HG02884 (cell line): ENCODE measurements at regions not wholly inside any gene's neighbourhood (a gene's known extent, or its start where the extent isn't known, plus 50 kb on each side); places are given as distances from the start of the nearest gene placed in this dataset.
A peak's percentile ranks its signal among the peaks of the same experiment; 100 is the strongest.
"Not testable (repeated sequence)": the region's sequence is repeated elsewhere in the genome, so short reads cannot be mapped to it uniquely, and the experiment has no call there.

Experiments
- ATAC-seq: cut with Tn5 transposase; IDR thresholded peaks from one replicate; pipeline ENCODE4 v1.9.1; 2021; ENCODE audit warnings: mild to moderate bottlenecking, moderate library complexity; ENCODE audit not compliant: unreplicated experiment

DNA sequence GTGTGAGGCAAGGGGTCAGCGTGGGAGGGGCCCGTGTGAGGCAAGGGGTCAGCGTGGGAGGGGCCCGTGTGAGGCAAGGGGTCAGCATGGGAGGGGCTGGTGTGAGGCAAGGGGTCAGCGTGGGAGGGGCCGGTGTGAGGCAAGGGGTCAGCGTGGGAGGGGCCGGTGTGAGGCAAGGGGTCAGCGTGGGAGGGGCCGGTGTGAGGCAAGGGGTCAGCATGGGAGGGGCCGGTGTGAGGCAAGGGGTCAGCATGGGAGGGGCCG lies 119.2 kb downstream of the SEPTIN14 start:
- not testable (repeated sequence) for ATAC-seq

DNA sequence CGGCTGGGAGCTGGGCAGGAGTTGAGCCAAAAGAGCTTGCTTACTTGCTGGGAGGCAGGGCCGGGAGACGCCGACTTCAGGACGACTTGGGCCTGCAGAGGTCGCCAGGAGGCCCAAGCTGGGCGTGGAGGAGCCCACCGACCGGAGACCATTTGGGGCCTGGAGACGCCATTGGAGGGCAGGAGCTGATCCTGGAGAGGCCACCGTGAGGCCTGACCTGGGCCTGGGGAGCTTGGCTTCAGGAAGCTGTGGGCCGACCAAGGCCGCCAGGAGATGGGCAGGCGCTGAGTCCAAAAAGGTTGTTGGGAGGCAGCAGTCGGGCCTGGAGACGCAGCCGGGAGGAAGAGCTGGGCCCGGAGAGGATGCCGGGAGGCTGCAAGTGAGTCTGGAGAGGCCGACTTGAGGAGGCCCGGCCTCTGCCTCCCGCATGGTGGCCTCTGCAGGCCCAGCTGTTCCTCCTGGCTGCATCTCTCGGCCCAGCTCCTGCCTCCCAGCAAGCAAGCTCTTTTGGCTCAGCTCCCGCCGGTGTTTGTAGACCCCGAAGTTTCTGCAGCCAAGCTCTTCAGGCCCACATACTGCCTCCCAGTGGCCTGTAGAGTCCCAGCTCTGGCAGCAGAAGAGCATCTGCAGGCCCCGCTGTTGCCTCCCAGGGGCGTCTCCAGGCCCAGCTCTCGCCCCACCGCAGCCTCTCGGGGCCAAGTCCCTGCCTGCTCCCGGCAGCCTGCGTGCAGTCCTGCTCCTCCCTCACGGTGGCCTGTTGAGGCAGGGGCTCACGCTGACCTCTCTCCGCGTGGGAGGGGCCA lies 119.7 kb downstream of the SEPTIN14 start:
- not testable (repeated sequence) for ATAC-seq

DNA sequence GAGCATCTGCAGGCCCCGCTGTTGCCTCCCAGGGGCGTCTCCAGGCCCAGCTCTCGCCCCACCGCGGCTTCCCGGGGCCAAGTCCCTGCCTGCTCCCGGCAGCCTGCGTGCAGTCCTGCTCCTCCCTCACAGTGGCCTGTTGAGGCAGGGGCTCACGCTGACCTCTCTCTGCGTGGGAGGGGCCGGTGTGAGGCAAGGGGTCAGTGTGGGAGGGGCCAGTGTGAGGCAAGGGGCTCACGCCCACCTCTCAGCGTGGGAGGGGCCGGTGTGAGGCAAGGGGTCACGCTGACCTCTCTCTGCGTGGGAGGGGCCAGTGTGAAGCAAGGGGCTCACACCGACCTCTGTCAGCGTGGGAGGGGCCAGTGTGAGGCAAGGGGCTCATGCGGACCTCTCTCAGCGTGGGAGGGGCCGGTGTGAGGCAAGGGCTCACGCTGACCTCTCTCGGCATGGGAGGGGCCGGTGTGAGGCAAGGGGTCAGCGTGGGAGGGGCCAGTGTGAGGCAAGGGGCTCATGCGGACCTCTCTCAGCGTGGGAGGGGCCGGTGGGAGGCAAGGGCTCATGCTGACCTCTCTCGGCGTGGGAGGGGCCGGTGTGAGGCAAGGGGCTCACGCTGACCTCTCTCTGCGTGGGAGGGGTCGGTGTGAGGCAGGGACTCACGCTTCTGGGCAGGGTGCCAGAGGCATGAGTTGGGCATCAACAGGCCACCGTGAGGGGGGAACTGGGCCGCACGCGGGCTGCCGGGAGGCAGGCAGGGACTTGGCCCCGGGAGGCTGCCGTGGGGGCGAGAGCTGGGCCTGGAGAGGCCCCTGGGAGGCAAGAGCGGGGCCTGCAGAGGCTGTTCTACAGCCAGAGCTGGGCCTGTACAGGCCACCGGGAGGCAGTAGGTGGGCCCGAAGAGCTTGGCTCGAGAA lies 120.6 kb downstream of the SEPTIN14 start:
- ATAC-seq = not testable (repeated sequence)

DNA sequence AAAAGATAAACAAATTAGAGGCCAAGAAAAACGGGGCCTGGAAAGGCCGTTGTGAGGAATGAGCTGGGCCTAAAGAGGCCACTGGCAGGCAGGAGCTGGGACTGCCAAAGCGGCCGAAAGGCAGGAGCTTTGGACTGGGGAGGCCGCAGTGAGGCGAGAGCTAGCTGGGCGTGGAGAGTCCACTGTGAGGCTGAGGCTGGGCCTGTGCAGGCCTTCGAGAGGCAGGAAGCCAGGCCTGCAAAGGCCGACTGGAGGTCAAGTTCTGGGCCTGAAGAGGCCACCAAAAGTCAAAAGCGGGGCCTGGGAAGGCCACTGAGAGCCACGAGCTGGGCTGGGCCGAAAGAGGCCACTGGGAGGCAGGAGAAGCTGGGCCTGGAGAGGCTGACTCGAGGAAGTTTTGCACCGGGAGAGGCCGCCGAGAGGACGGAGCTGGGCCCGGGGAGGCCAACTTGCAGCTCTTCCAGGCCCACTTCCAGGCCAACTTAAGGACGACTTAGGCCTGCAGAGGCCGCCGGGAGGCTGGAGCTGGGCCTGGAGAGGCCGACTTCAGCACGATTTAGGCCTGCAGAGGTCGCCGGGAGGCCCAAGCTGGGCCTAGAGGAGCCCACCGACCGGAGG lies 121.8 kb downstream of the SEPTIN14 start:
- ATAC-seq = not testable (repeated sequence)

DNA sequence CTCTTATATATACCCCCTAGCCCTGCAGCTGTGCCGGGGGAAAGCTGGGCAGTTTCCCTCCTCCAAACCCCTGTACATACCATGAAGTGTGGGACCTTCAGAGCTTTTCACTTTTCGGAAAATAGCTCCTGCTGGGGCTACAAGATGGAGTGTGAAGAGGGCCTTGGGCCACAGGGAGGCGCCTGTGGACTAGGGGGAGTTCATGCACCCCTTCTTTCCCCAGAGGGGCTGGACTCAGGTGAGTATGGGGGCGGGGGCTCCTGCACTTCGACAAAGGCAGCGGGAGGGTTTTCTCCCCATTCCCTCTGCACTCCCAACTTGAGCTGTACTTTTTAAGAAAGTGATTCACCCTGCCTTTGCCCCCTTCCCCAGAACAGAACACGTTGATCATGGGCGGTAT lies 122.5 kb downstream of the SEPTIN14 start:
- not testable (repeated sequence) for ATAC-seq

DNA sequence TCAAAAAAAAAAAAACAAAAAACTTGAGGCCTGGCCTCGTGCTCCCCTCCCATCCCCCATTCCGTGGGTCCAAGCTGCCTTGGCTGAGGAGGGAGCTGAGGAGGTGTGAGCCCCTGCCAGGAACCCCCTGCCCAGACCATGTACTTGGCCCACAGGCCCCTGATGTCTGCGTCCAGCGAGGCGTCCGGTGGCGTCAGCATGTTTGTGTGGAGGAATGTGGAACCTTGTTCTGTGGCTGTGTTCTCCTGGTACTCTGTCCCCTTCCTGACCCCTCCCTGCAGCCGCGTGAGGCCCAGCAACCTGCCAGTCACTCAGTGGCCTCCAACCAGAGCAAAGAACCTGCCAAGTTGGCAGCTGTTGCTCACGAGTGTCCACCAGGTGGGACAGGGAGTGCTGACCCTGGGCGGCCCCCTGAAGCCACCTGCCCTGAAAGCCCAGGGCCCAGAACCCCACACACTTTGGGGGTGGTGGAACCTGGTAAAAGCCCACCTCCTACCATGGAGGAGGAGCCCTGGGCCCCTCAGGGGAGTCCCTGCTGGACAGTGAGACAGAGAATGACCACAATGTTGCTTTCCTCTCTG lies 125.8 kb downstream of the SEPTIN14 start:
- ATAC-seq = not testable (repeated sequence)

DNA sequence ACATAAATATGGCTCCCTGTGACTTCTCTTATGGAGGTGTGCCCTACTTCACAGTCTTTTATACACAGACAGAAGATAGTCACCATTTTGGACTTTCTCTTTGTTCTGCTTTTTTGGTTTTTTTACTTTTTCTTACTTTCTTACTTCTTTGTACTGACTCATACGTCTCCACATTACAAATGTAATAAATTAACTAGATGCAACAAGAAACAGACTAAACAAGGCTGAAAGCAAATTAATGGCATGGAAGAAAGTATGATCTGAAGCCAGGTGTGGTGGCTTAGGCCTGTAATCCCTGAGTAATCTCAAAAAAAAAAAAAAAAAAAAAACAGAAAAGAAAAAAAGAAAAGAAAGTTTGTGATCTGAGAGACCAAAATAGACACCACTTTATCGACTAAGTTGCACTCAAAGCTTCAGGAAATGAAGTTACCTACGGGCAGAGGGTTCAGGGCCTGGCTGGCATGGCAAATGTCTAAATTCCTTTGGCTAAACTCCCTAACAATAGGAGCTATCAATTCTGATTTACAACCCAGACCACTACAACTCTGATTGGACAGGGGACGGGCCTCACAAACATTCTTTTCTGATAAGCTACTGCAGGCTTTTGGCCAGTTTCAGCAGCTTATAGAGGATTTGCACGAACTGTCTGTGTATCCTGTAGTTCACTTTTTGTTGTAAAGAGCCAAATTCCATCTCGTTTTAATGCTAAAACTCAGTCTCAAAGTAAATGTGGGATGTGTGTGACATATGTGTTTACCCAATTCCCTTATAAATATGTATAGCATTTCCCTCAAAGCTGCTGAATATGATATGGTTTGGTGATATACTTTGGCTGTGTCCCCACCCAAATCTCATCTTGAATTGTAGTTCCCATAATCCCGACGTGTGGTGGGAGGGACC lies 129.1 kb downstream of the SEPTIN14 start:
- ATAC-seq = no peak

DNA sequence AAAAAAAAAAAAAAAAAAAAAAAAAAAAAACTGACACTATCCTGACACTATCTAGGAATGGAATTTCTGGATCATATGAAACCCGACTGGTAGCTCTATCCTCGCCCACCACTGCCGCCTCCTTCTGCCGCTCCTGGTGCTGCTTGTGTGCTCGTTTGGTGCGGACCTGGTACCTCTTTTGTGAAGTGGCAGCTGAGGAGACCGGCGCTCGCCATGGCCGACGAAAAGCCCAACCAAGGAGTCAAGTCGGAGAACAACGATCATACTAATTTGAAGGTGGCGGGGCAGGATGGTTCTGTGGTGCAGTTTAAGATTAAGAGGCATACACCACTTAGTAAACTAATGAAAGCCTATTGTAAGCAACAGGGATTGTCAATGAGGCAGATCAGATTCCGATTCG lies 130.6 kb downstream of the SEPTIN14 start:
- no peak for ATAC-seq

DNA sequence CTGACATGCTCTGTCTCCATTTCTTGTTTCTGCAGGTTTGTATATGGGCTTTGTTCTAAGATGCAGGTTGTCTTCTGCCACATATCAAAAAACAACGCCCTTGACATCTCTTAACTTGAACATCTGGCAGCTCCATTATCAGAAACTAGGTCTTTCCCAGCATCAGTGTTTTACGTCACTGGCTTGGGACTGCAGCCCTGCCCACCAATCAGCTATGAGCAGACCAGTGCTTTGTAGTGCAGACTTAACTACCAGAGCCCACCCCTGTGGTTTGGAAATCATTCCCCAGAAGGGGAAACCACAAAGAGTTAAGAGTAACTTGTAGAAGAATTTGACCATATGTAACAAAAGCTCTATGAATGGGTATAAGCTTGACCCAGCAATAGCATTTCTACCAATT lies 132.4 kb downstream of the SEPTIN14 start:
- no peak for ATAC-seq

DNA sequence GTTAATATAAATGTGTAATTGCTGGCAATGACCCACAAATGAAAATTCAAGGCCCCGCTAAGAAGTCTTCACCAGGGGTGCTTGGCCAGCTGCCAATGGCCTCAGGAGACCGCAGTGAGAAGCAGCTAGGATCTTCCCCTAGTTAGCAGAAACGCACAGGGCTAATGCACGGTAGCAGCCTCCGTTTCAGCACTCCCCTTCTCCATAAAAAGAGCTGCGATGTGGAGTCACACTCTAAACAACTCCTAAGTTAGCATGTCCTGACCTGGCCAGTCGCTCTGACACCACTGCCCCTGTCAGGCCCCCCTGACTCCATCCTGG lies 139.0 kb downstream of the SEPTIN14 start:
- no peak for ATAC-seq

DNA sequence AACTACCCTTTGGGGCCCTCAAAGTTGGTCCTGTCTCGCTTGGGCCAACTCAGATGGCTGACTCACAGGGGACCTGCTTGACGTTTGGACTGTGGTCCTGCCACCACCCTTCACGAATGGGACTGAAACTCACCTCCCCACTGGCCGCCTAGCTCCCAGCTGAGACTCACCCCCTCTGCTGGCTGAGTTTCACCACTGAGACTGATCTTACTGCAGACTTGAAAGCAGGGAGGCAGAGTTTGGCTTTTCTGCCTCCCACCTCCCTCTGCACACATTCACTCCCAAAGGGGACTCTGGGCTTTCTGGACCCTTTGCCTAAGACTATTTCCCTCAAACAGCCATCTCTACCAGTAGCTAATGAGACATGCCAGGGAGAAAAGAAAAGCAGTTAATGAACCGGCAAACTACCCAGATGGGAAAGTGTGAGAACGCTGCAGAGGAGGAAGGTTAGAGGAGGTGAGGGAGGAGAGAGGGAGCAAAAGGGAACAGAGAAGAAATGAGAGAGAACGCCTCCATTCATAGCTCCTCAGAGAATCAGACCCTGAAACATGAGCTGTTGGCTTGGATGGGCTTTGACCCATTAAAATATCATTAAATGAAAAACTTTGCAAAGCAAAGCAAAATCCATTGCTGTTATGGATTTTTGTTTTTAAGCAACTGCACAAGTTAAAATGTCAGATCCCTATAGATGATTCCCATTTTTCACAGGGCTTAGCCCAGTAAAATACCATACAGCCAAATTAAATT lies 139.5 kb downstream of the SEPTIN14 start:
- ATAC-seq = peak; percentile 99

DNA sequence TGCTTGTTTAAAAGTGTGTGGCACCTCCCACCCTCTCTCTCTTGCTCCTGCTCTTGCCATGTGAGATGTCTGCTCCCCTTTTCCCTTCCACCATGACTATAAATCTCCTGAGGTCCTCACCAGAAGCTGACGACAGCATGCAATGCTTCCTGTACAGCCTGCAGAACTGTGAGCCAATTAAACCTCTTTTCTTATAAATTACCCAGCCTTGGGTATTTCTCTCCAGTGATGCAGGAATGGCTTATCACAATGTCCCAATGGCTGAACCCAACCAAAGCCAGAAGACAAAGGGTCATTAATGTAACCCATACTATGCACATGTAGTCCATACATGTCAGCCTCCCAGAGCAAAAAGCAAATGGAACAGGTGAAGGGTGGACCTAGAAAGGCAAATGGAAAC lies 141.5 kb downstream of the SEPTIN14 start:
- not testable (repeated sequence) for ATAC-seq

DNA sequence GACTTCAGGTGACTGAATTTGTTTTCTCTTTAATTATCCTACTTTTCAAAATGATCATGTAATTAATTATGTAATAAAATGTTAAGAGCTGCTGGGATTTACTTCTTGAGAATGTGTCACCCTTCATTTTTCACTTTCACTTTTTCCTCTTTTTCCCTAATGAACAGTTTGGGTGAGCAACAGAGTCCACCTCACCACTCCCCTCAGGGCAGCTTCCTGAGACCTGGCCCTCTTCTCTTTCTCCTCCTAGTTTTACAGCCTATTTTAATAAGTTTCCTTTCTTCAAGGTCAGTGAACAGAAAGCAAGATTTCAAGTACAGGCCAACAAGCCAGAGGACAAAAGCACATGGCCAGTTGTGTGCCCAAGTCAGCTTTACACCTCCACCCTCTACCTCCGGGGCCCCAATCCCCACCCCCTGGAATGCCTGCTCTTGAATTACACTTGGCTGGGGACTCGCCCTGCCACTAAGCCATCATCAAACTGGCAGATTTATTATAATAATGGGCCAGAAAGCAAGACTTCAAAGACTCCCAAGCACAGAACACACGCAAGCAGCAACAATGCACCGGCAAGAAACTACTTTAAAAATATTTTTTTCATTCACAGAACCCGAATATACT lies 143.1 kb upstream of the VOPP1 start:
- ATAC-seq = not testable (repeated sequence)

DNA sequence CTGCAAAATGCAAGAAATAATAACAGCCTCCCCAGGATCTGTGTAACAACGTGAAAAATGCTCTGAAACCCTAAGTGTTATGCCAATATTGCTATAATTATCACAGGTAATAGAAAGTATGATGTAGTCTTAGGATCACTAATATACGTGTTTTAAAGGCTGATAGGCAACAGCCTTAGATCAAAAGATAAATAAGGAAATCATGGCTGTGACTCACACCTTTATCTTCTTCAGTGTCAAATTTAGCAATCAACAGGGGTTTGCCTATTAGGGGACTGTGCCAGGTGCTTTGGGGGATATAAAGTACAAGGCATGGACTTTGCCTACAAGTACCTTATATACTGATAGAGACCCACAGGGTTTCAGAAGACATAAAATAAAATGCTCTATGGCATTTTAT lies 142.1 kb upstream of the VOPP1 start:
- not testable (repeated sequence) for ATAC-seq

DNA sequence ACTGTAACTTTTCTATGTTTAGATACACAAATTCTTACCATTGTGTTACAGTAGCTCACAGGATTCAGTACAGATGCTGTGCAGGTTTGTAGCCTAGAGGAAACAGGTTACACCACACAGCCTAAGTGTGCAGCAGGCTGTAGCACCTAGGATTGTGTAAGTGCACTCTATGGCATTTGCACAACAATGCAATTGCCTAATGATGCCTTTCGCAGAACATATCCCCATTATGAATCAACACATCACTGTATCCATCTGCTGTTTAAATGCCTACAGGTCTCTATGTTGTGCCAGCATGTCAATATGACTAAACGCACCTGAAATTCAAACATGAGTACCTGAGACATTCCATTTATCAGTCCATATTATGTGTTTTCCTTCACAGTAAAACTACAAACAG lies 138.0 kb upstream of the VOPP1 start:
- ATAC-seq = not testable (repeated sequence)

DNA sequence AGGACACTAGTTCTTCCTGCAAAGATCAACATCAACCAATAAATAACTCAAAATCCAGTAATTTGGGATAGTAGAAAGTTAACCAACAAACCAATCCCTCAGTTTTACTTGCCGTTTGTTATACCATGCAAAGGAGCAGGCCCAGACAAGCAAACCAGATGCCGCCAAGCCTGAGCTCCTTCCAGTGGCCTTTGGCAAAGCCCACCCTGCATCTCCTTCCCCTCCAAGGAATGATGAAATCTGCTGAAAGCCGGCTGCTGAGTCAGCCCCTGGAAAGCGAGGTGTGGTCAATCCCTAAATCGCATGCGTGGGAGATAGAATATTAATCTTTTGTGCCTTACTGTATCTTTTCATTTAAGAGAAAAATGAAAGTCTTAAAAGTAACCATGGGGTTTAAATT lies 135.7 kb upstream of the VOPP1 start:
- not testable (repeated sequence) for ATAC-seq

DNA sequence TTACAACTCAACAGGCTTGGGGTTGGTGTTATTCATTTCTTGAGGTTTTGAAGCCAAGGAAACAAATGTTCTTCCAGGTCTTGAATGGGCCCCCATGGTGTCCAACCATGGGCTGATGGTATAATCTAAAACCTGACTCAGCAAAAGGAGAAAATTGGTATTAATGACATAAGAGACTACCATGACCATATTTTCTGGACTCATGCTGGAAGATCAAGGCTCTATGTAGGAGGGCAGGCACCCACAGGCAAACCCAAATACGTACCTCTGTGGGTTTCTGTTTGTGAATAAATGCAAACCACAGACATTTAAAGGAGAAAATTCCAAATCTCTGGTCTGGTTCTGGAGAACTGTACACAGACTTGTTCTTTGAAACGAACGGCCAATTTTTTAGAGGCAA lies 135.1 kb upstream of the VOPP1 start:
- ATAC-seq = not testable (repeated sequence)

DNA sequence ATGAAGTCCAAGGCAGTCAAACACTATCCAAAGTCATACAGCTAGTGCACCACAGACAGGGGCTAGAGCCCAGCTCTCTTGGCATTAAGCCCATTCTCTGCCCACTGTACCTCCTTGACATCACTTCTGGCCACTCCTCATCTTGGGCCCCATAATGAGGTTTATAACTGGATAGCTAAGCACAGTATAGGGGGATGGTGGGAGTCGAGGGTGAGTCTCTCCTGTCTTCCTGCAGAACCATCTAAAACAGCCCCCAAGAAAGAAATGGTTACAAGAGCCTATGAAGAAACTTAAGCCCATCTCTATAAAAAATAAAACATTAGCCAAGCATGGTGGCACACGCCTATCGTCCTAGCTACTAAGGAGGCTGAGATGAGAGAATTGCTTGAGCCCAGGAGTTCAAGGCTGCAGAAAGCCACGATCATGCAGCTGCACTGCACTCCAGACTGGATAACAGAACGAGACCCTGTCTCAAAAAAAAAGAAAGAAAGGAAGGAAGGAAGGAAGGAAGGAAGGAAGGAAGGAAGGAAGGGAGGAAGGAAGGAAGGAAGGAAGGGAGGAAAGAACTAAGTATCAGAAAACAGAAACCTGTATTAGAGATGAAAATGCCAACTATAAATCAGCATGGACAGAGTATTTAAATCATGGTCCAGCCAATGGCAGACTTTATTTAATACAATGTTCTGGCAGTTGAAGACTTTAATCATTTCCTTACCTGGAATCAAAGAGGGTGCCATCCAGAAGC lies 134.3 kb upstream of the VOPP1 start:
- ATAC-seq = not testable (repeated sequence)
